ENCODE measurements at regions not wholly inside any gene's neighbourhood (a gene's known extent, or its start where the extent isn't known, plus 50 kb on each side); places are given as distances from the start of the nearest gene placed in this dataset.

DNA sequence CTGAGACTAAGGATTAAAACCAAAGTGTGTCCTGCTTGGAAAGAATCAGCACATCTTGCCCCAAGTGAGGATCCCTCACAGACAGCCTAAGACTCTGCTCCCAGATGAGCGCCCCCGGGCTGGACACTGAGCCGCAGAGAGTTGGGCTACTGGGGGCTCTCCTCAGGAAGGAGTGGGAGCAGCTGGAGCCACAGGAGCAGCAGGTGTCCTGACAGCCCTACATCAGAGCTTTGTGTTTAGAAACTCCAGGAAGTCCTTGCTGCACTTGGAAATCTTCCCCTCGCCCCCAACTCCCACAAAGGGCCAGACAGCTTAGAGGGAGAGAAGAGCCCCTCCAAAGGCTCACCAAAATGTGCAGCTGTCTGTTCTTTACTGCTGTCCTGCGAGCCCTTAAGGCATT, 172.2 kb downstream of the HERPUD2 start:
- H3K4me1 ChIP-seq (ENCODE audit: control insufficient read depth in 2 of 2, insufficient read depth in 2 of 2, low read length in 1 of 2): no peaks in the 10 kb centered on the region
- H3K36me3 ChIP-seq (ENCODE audit: control insufficient read depth in 2 of 2, insufficient read depth in 2 of 2, low read length in 1 of 2): no peaks in the 10 kb centered on the region
- H3K4me3 ChIP-seq (ENCODE audit: low read depth in 1 of 2, low read length in 2 of 2): no peak overlapping the region
- H3K27me3 ChIP-seq (ENCODE audit: control insufficient read depth in 1 of 2, insufficient read depth in 2 of 2, low read length in 2 of 2): peaks cover 0 to 3% of the 10 kb centered on the region in 2 donors
- no peaks in the 10 kb centered on the region for H3K9me3 ChIP-seq (ENCODE audit: control insufficient read depth in 2 of 2, insufficient read depth in 1 of 2, low read depth in 1 of 2, low read length in 1 of 2)
- H3K27ac ChIP-seq (ENCODE audit: low read depth in 2 of 2, low read length in 1 of 2): no peak overlapping the region
- WGBS, 2 donors: 33 to 47% methylated on average over 4 to 5 of the region's 5 CpGs

DNA sequence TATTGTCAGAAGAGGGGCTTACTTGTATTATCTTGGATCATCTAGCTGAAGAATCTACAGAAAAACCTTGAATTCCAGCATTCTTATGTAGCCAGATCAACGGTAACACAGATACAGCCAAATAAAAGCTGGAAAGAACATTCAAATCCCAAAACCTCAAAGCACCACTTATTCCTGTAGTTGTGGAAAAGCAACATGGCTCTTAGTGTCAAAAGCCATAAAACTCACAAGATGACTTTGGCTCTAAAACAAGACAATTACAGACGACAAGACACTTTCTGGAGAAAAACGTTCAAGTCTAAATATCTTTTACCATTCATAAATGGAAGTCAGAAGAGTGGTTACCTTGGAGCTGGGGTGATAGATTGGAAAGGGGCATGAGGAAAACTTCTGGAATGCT, 173.0 kb downstream of the HERPUD2 start:
- peaks cover 0 to 3% of the 10 kb centered on the region in 2 donors for H3K27me3 ChIP-seq (ENCODE audit: control insufficient read depth in 1 of 2, insufficient read depth in 2 of 2, low read length in 2 of 2)
- H3K36me3 ChIP-seq (ENCODE audit: control insufficient read depth in 2 of 2, insufficient read depth in 2 of 2, low read length in 1 of 2): no peaks in the 10 kb centered on the region
- no peaks in the 10 kb centered on the region for H3K9me3 ChIP-seq (ENCODE audit: control insufficient read depth in 2 of 2, insufficient read depth in 1 of 2, low read depth in 1 of 2, low read length in 1 of 2)
- no peak overlapping the region for H3K27ac ChIP-seq (ENCODE audit: low read depth in 2 of 2, low read length in 1 of 2)
- H3K4me1 ChIP-seq (ENCODE audit: control insufficient read depth in 2 of 2, insufficient read depth in 2 of 2, low read length in 1 of 2): no peaks in the 10 kb centered on the region
- 54 to 58% methylated on average over 3 of the region's 3 CpGs for WGBS, 2 donors
- no peak overlapping the region for H3K4me3 ChIP-seq (ENCODE audit: low read depth in 1 of 2, low read length in 2 of 2)

DNA sequence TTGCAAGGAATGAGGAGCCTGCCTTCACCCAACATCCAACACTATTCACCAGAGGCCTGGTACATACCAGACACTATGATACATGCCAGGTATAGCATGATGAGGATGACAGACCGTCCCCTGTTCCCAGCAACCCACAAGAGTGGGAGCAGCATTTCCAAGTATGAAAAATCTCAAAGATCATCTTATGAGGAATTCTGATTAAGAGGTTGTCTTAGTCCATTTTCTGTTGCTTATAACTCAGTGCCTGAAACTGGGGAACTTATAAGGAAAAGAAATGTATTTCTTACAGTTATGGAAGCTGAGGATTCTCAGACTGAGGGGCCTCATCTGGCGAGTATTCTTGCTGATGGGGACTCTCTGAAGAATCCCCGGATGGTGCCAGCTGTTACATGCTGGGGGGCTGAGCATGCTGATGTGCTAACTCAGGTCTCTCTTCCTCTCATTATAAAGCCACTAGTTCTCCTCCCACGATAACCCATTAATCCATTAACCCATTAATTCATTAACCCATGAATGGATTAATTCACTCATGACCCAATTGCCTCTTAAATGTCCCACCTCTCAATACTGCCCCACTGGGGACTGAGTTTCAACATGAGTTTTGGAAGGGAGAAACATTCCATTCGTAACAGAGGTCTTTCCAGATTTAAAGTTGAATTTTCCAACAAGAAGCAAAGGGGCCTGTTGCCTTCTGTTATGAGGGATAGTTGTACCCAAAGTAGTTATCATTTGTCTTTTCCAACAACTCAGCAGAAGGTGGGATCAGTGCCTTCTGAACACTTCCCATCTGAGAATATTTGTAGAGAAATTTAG, 173.9 kb downstream of the HERPUD2 start:
- Histone ChIP-seq H3K27ac (ENCODE audit: low read depth in 2 of 2, low read length in 1 of 2) (no peak overlapping the region), H3K27me3 (ENCODE audit: control insufficient read depth in 1 of 2, insufficient read depth in 2 of 2, low read length in 2 of 2) (peaks cover 0 to 3% of the 10 kb centered on the region in 2 donors), H3K4me1 (ENCODE audit: control insufficient read depth in 2 of 2, insufficient read depth in 2 of 2, low read length in 1 of 2) (no peaks in the 10 kb centered on the region), H3K36me3 (ENCODE audit: control insufficient read depth in 2 of 2, insufficient read depth in 2 of 2, low read length in 1 of 2) (no peaks in the 10 kb centered on the region), H3K9me3 (ENCODE audit: control insufficient read depth in 2 of 2, insufficient read depth in 1 of 2, low read depth in 1 of 2, low read length in 1 of 2) (no peaks in the 10 kb centered on the region), H3K4me3 (ENCODE audit: low read depth in 1 of 2, low read length in 2 of 2) (no peak overlapping the region)
- 49 to 51% methylated on average over 5 of the region's 5 CpGs for WGBS, 2 donors

DNA sequence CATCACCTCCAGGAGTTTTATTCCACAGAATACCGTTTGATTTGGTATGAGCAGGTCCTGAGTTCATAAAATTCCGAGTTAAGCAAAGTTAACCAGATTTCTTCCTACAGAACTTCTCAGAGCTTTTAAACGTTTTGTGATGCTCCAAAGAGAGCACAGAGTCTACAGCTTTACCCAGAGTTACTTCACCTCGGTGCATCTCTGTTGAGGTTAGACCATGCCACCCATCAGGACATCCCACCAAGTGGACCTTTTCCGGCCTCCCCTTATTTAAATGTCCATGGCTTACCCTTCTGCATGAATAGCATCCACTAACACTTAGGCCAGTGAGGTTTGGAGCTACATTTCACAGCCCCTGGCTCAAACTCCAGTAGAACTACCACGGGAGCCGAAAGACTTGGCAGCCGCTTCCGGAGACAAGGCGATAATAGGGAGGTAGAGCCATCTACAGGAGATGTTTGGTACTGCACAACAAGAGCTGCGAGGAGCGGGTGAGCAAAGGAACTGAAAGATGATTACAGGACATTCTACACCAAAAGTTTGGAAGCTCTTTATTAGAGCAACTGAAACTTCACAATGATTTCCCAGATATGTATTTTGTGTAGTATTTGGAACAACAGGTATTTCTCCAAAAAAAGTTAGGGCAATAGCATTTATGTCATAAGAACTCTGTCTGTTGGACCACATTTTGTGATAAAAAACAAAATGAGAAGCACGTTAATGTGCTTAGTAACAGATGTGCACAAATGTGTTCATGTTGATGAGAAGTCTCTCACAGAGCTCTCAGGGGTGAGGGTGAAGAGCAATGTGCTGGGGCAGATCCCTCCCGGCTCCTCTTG, 174.7 kb downstream of the HERPUD2 start:
- H3K9me3 ChIP-seq (ENCODE audit: control insufficient read depth in 2 of 2, insufficient read depth in 1 of 2, low read depth in 1 of 2, low read length in 1 of 2): no peaks in the 10 kb centered on the region
- no peak overlapping the region for H3K4me3 ChIP-seq (ENCODE audit: low read depth in 1 of 2, low read length in 2 of 2)
- H3K36me3 ChIP-seq (ENCODE audit: control insufficient read depth in 2 of 2, insufficient read depth in 2 of 2, low read length in 1 of 2): no peaks in the 10 kb centered on the region
- peaks cover 0 to 3% of the 10 kb centered on the region in 2 donors for H3K27me3 ChIP-seq (ENCODE audit: control insufficient read depth in 1 of 2, insufficient read depth in 2 of 2, low read length in 2 of 2)
- H3K4me1 ChIP-seq (ENCODE audit: control insufficient read depth in 2 of 2, insufficient read depth in 2 of 2, low read length in 1 of 2): no peaks in the 10 kb centered on the region
- H3K27ac ChIP-seq (ENCODE audit: low read depth in 2 of 2, low read length in 1 of 2): no peak overlapping the region
- 32 to 36% methylated on average over 14 of the region's 14 CpGs for WGBS, 2 donors

DNA sequence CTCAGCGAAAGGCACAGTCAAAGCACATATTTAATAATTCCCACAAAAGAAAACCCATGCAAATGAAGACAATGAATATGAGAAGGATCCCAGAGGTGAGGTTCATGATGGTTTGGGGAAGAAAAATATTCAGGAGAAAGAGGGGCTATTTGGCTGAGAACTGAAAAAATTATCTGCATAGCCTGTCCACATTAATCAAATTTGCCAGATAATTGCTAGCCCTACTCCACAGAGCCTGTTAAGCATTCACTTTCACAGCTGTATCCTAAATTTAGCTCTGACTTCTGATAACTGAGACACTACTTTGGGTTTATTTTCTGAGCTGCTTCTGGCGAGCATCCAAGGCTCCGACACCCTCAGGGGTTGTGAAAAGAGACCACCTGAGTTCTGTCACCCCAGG, 176.2 kb downstream of the HERPUD2 start:
- Histone ChIP-seq H3K9me3 (ENCODE audit: control insufficient read depth in 2 of 2, insufficient read depth in 1 of 2, low read depth in 1 of 2, low read length in 1 of 2) (no peaks in the 10 kb centered on the region), H3K27me3 (ENCODE audit: control insufficient read depth in 1 of 2, insufficient read depth in 2 of 2, low read length in 2 of 2) (peaks cover 0 to 3% of the 10 kb centered on the region in 2 donors), H3K4me3 (ENCODE audit: low read depth in 1 of 2, low read length in 2 of 2) (no peak overlapping the region), H3K4me1 (ENCODE audit: control insufficient read depth in 2 of 2, insufficient read depth in 2 of 2, low read length in 1 of 2) (no peaks in the 10 kb centered on the region), H3K36me3 (ENCODE audit: control insufficient read depth in 2 of 2, insufficient read depth in 2 of 2, low read length in 1 of 2) (no peaks in the 10 kb centered on the region), H3K27ac (ENCODE audit: low read depth in 2 of 2, low read length in 1 of 2) (no peak overlapping the region)
- WGBS, 2 donors: 56% methylated on average over 3 of the region's 3 CpGs

DNA sequence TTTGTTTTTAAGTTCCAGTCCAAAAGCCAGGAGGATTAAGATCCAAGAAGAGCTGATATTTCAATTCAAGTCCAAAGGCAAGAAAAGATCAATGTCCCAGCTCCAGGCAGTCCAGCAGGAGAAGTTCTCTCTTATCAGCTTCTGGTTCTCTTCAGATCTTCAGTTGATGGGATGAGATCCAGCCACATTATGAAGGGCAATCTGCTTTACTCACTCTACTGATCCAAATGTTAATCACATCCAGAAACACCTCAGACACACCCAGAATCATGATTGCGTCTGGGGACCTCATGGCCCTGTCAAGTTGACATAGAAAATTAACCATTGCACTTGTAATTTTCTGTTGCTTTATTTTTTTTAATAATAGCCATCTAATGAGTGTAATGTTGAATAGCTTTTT, 178.4 kb downstream of the HERPUD2 start:
- Histone ChIP-seq H3K27me3 (ENCODE audit: control insufficient read depth in 1 of 2, insufficient read depth in 2 of 2, low read length in 2 of 2) (peaks cover 0 to 3% of the 10 kb centered on the region in 2 donors), H3K9me3 (ENCODE audit: control insufficient read depth in 2 of 2, insufficient read depth in 1 of 2, low read depth in 1 of 2, low read length in 1 of 2) (no peaks in the 10 kb centered on the region), H3K27ac (ENCODE audit: low read depth in 2 of 2, low read length in 1 of 2) (no peak overlapping the region), H3K36me3 (ENCODE audit: control insufficient read depth in 2 of 2, insufficient read depth in 2 of 2, low read length in 1 of 2) (no peaks in the 10 kb centered on the region), H3K4me1 (ENCODE audit: control insufficient read depth in 2 of 2, insufficient read depth in 2 of 2, low read length in 1 of 2) (no peaks in the 10 kb centered on the region), H3K4me3 (ENCODE audit: low read depth in 1 of 2, low read length in 2 of 2) (no peak overlapping the region)
- WGBS, 2 donors: 66 to 88% methylated on average over 1 of the region's 1 CpG

DNA sequence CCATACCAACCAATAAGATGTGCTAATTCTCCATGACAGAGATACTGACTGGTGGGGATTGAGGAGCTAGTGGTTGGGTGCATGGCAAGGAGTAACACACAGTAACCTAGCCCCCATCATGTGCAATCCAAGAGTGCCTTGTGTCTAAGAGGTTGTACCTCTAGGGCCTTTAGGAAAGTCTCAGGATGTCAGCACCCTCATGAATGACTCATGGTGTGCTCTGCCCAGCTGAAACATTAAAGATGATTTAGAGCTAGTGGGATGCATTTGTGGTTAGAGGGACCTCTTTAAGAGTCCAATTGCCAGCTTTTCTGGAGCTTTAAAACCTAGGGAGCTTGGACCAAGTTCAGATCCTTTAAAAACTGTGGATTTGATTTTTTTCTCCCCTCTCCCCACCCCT, 181.1 kb downstream of the HERPUD2 start:
- H3K9me3 ChIP-seq (ENCODE audit: control insufficient read depth in 2 of 2, insufficient read depth in 1 of 2, low read depth in 1 of 2, low read length in 1 of 2): no peaks in the 10 kb centered on the region
- H3K27me3 ChIP-seq (ENCODE audit: control insufficient read depth in 1 of 2, insufficient read depth in 2 of 2, low read length in 2 of 2): no peaks in the 10 kb centered on the region
- no peaks in the 10 kb centered on the region for H3K36me3 ChIP-seq (ENCODE audit: control insufficient read depth in 2 of 2, insufficient read depth in 2 of 2, low read length in 1 of 2)
- H3K27ac ChIP-seq (ENCODE audit: low read depth in 2 of 2, low read length in 1 of 2): no peak overlapping the region
- no peaks in the 10 kb centered on the region for H3K4me1 ChIP-seq (ENCODE audit: control insufficient read depth in 2 of 2, insufficient read depth in 2 of 2, low read length in 1 of 2)
- no peak overlapping the region for H3K4me3 ChIP-seq (ENCODE audit: low read depth in 1 of 2, low read length in 2 of 2)

DNA sequence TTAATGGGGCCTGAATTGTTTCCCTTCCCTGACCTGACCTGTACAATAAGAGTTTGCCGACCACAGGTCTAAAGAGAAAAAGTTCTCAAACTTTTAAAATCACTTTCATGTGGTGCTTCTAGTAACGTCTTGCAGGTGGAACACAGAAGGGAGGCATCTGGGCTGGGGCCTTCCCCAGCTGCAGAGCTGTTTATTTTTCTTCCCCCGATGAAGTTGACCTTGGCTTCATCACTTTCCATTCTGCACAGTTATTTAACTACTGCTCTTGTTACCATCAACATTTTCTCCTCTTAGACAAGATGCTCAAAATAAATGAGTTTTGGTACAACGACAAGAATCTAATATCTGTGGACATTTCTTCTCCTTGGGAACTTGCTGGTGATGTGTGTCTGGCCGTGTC, 181.7 kb downstream of the HERPUD2 start:
- no peaks in the 10 kb centered on the region for H3K27me3 ChIP-seq (ENCODE audit: control insufficient read depth in 1 of 2, insufficient read depth in 2 of 2, low read length in 2 of 2)
- no peaks in the 10 kb centered on the region for H3K4me1 ChIP-seq (ENCODE audit: control insufficient read depth in 2 of 2, insufficient read depth in 2 of 2, low read length in 1 of 2)
- H3K27ac ChIP-seq (ENCODE audit: low read depth in 2 of 2, low read length in 1 of 2): no peak overlapping the region
- H3K4me3 ChIP-seq (ENCODE audit: low read depth in 1 of 2, low read length in 2 of 2): no peak overlapping the region
- H3K9me3 ChIP-seq (ENCODE audit: control insufficient read depth in 2 of 2, insufficient read depth in 1 of 2, low read depth in 1 of 2, low read length in 1 of 2): no peaks in the 10 kb centered on the region
- no peaks in the 10 kb centered on the region for H3K36me3 ChIP-seq (ENCODE audit: control insufficient read depth in 2 of 2, insufficient read depth in 2 of 2, low read length in 1 of 2)
- WGBS, 2 donors: 58 to 61% methylated on average over 5 of the region's 5 CpGs

DNA sequence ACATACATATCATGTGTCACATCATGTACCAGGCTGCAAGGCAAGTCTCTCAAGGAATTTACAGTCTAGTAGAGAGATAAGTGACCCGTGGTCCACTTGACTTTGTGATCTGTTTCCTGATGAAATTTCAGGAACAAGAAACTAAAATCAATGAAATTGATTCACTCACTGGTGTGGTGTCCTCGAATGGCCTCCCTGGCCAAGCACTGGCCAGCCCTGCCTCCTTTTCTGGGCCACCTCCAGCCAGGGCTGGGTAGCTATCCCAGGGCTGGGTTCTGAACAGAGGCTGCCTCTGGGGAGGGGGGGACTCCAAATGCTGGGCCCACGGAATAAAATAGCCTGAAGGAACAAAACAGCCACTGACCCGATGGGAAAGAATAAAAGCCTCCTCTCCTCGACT, 182.2 kb downstream of the HERPUD2 start:
- no peaks in the 10 kb centered on the region for H3K4me1 ChIP-seq (ENCODE audit: control insufficient read depth in 2 of 2, insufficient read depth in 2 of 2, low read length in 1 of 2)
- WGBS, 2 donors: 61 to 69% methylated on average over 5 of the region's 5 CpGs
- no peak overlapping the region for H3K4me3 ChIP-seq (ENCODE audit: low read depth in 1 of 2, low read length in 2 of 2)
- H3K9me3 ChIP-seq (ENCODE audit: control insufficient read depth in 2 of 2, insufficient read depth in 1 of 2, low read depth in 1 of 2, low read length in 1 of 2): no peaks in the 10 kb centered on the region
- no peaks in the 10 kb centered on the region for H3K36me3 ChIP-seq (ENCODE audit: control insufficient read depth in 2 of 2, insufficient read depth in 2 of 2, low read length in 1 of 2)
- H3K27me3 ChIP-seq (ENCODE audit: control insufficient read depth in 1 of 2, insufficient read depth in 2 of 2, low read length in 2 of 2): no peaks in the 10 kb centered on the region
- H3K27ac ChIP-seq (ENCODE audit: low read depth in 2 of 2, low read length in 1 of 2): no peak overlapping the region
